ENCODE measurements at regions not wholly inside any gene's neighbourhood (a gene's known extent, or its start where the extent isn't known, plus 50 kb on each side); places are given as distances from the start of the nearest gene placed in this dataset.

DNA sequence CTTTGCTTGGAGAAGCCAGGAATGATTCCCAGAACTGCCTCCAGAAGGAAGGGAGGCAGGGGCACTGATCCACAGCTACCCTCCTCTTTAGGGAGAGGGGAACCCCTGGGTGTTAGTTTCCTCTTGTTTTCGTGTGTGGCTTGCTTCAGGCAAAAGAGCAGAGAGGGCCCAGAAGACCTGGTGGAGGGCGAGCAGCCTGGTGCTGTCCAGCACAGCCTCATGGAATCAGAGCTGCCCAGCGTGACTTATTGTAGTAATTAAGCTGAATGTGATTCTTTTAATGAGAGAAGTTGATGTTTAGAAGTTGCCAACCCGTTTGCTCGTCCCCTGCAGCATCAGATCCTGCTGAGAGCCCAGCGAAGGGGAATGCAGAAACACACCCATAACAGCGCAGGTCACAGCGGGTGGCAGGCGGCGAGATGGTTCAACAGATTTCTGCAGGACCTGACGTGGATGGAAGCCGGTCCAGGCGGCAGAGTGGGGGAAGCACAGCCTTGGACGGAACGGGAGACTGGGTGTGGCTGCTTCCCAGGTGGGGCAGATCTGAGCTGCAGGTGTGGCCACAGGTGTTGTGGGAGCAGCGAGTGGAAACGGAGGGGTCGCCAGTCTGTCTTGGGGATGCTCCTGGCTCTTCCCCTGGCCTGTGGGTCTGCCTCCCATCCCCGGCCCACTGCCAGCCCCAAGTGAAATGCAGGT, 53.7 kb upstream of the SHH start:
- Histone ChIP-seq H3K4me3 (ENCODE audit: low read length) (no peak overlapping the region), H3K9me2 (ENCODE audit: insufficient read depth, low read length) (no peaks in the 10 kb centered on the region), H3F3A (ENCODE audit: insufficient read depth, low read length, poor library complexity, severe bottlenecking) (no peaks in the 10 kb centered on the region), H3K79me2 (replicated peaks; ENCODE audit: insufficient read depth, low read length) (no peaks in the 10 kb centered on the region), H4K20me1 (ENCODE audit: insufficient read depth) (no peaks in the 10 kb centered on the region), H3K36me3 (ENCODE audit: insufficient read depth, low read length) (no peaks in the 10 kb centered on the region), H3K9ac (ENCODE audit: low read length) (no peak overlapping the region), H3K4me2 (ENCODE audit: low read length) (no peak overlapping the region), H2AFZ (ENCODE audit: low read depth, low read length) (no peak overlapping the region), H3K27me3 (ENCODE audit: insufficient read depth, low read depth, low read length) (no peaks in the 10 kb centered on the region), H3K27ac (ENCODE audit: low read length) (no peak overlapping the region), H3K9me3 (ENCODE audit: low read length) (no peaks in the 10 kb centered on the region)
- no peak for TF ChIP-seq TAF1 (IDR thresholded peaks at IDR 0.05; ENCODE audit: low read depth)
- TF ChIP-seq MXI1 (conservative IDR thresholded peaks at IDR 0.05; ENCODE audit: poor library complexity, severe bottlenecking), result no peak
- TF ChIP-seq, protein P1, sequence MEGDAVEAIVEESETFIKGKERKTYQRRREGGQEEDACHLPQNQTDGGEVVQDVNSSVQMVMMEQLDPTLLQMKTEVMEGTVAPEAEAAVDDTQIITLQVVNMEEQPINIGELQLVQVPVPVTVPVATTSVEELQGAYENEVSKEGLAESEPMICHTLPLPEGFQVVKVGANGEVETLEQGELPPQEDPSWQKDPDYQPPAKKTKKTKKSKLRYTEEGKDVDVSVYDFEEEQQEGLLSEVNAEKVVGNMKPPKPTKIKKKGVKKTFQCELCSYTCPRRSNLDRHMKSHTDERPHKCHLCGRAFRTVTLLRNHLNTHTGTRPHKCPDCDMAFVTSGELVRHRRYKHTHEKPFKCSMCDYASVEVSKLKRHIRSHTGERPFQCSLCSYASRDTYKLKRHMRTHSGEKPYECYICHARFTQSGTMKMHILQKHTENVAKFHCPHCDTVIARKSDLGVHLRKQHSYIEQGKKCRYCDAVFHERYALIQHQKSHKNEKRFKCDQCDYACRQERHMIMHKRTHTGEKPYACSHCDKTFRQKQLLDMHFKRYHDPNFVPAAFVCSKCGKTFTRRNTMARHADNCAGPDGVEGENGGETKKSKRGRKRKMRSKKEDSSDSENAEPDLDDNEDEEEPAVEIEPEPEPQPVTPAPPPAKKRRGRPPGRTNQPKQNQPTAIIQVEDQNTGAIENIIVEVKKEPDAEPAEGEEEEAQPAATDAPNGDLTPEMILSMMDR (IDR thresholded peaks at IDR 0.05; ENCODE audit: poor library complexity, severe bottlenecking), result no peak
- TF ChIP-seq SMC3 (conservative IDR thresholded peaks at IDR 0.05; ENCODE audit: poor library complexity), result no peak
- no peak for TF ChIP-seq RAD21 (conservative IDR thresholded peaks at IDR 0.05)
- no peak for TF ChIP-seq EZH2 (IDR thresholded peaks at IDR 0.05; ENCODE audit: borderline replicate concordance, insufficient read depth, low read length, poor library complexity, severe bottlenecking)
- no peak for TF ChIP-seq POLR2AphosphoS5 (IDR thresholded peaks at IDR 0.05)
- TF ChIP-seq EP300 (conservative IDR thresholded peaks at IDR 0.05; ENCODE audit: poor library complexity, severe bottlenecking), result no peak
- TF ChIP-seq, protein P2, sequence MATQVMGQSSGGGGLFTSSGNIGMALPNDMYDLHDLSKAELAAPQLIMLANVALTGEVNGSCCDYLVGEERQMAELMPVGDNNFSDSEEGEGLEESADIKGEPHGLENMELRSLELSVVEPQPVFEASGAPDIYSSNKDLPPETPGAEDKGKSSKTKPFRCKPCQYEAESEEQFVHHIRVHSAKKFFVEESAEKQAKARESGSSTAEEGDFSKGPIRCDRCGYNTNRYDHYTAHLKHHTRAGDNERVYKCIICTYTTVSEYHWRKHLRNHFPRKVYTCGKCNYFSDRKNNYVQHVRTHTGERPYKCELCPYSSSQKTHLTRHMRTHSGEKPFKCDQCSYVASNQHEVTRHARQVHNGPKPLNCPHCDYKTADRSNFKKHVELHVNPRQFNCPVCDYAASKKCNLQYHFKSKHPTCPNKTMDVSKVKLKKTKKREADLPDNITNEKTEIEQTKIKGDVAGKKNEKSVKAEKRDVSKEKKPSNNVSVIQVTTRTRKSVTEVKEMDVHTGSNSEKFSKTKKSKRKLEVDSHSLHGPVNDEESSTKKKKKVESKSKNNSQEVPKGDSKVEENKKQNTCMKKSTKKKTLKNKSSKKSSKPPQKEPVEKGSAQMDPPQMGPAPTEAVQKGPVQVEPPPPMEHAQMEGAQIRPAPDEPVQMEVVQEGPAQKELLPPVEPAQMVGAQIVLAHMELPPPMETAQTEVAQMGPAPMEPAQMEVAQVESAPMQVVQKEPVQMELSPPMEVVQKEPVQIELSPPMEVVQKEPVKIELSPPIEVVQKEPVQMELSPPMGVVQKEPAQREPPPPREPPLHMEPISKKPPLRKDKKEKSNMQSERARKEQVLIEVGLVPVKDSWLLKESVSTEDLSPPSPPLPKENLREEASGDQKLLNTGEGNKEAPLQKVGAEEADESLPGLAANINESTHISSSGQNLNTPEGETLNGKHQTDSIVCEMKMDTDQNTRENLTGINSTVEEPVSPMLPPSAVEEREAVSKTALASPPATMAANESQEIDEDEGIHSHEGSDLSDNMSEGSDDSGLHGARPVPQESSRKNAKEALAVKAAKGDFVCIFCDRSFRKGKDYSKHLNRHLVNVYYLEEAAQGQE (IDR thresholded peaks at IDR 0.05; ENCODE audit: borderline replicate concordance), result no peak

DNA sequence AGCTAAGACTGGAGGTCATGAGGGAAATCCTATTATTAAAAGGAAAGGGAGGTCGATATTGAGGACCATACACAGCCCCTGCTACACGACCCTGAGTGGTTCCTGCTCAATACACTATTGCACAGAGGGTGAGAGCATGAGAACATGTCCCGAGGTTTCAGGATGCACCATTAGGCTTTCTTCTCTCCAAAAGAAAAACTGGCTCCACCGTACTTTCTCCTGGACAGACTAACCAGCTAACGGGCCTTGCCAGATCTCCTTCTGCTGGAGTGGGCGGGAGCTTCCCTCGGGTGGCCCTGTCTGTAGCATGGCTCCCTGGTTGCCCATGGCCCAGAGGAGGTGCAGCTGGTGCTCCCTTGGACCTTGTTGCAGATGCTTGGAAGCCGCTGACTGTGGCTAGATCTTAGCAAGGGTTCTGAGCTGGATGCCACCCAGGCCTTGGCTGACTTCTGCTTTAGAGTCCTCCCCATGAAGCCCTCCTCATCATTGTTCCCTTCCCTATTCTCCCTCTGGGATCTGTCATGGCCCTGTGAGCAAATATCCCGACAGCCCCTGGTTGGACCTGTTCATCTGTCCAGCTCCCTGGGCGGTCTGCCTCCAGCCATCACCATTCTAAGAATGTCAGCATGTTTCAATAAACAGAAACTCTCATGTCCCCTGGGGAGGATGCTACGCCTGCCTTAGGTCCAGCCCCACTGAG, 52.9 kb upstream of the SHH start:
- no peak overlapping the region for H3K9ac ChIP-seq (ENCODE audit: low read length)
- no peaks in the 10 kb centered on the region for H3K36me3 ChIP-seq (ENCODE audit: insufficient read depth, low read length)
- no peaks in the 10 kb centered on the region for H3K9me3 ChIP-seq (ENCODE audit: low read length)
- no peaks in the 10 kb centered on the region for H3K27me3 ChIP-seq (ENCODE audit: insufficient read depth, low read depth, low read length)
- TF ChIP-seq, protein P1 (IDR thresholded peaks at IDR 0.05; ENCODE audit: poor library complexity, severe bottlenecking), result no peak
- TF ChIP-seq, protein P2 (IDR thresholded peaks at IDR 0.05; ENCODE audit: borderline replicate concordance), result no peak
- TF ChIP-seq RAD21 (conservative IDR thresholded peaks at IDR 0.05), result no peak
- TF ChIP-seq TAF1 (IDR thresholded peaks at IDR 0.05; ENCODE audit: low read depth), result no peak
- TF ChIP-seq EZH2 (IDR thresholded peaks at IDR 0.05; ENCODE audit: borderline replicate concordance, insufficient read depth, low read length, poor library complexity, severe bottlenecking), result no peak
- no peak for TF ChIP-seq SMC3 (conservative IDR thresholded peaks at IDR 0.05; ENCODE audit: poor library complexity)
- TF ChIP-seq POLR2AphosphoS5 (IDR thresholded peaks at IDR 0.05), result no peak
- TF ChIP-seq MXI1 (conservative IDR thresholded peaks at IDR 0.05; ENCODE audit: poor library complexity, severe bottlenecking), result no peak
- TF ChIP-seq EP300 (conservative IDR thresholded peaks at IDR 0.05; ENCODE audit: poor library complexity, severe bottlenecking), result no peak
- no peak overlapping the region for H2AFZ ChIP-seq (ENCODE audit: low read depth, low read length)
- H3F3A ChIP-seq (ENCODE audit: insufficient read depth, low read length, poor library complexity, severe bottlenecking), result no peaks in the 10 kb centered on the region
- H3K79me2 ChIP-seq (replicated peaks; ENCODE audit: insufficient read depth, low read length), result no peaks in the 10 kb centered on the region
- H4K20me1 ChIP-seq (ENCODE audit: insufficient read depth), result no peaks in the 10 kb centered on the region
- H3K9me2 ChIP-seq (ENCODE audit: insufficient read depth, low read length), result no peaks in the 10 kb centered on the region
- H3K4me2 ChIP-seq (ENCODE audit: low read length), result no peak overlapping the region
- no peak overlapping the region for H3K27ac ChIP-seq (ENCODE audit: low read length)
- H3K4me3 ChIP-seq (ENCODE audit: low read length), result no peak overlapping the region

Measured in neural cell (in vitro differentiated cells).